Glomerular visceral epithelial cell (primary cell): ENCODE measurements at regions not wholly inside any gene's neighbourhood (a gene's known extent, or its start where the extent isn't known, plus 50 kb on each side); places are given as distances from the start of the nearest gene placed in this dataset.
"Not testable (repeated sequence)": the region's sequence is repeated elsewhere in the genome, so short reads cannot be mapped to it uniquely, and the experiment has no call there.

ENCODE experiments used
- DNase-seq: peaks from one replicate; pipeline ENCODE4 v3.0.0-alpha.2; 2016; ENCODE audit errors: extremely low spot score

- DNase-seq, result no peak
Measured at GRCh38 chr18:6525604-6526003, 110.9 kb upstream of the L3MBTL4 start.

- DNase-seq, result no peak
Measured at GRCh38 chr18:6537475-6537874, 122.8 kb upstream of the L3MBTL4 start.

- not testable (repeated sequence) for DNase-seq
Measured at GRCh38 chr18:6541131-6541679, 126.5 kb upstream of the L3MBTL4 start.

- DNase-seq, result no peak
Measured at GRCh38 chr18:6542296-6542695, 127.6 kb upstream of the L3MBTL4 start.

- peak; percentile 20 for DNase-seq
Measured at GRCh38 chr18:6543330-6543908, 128.7 kb upstream of the L3MBTL4 start.

- no peak for DNase-seq
Measured at GRCh38 chr18:6546229-6546628, 131.5 kb upstream of the L3MBTL4 start.

- DNase-seq, result no peak
Measured at GRCh38 chr18:6547476-6547875, 132.8 kb upstream of the L3MBTL4 start.

GRCh38 chr18:6553234-6553900, 138.7 kb upstream of the L3MBTL4 start:
- no peak for DNase-seq

- DNase-seq, result no peak
Measured at GRCh38 chr18:6557057-6557769, 142.5 kb upstream of the L3MBTL4 start.

- no peak for DNase-seq
Measured at GRCh38 chr18:6557770-6558248, 143.1 kb upstream of the L3MBTL4 start.

GRCh38 chr18:6558446-6559156, 143.9 kb upstream of the L3MBTL4 start:
- no peak for DNase-seq

- no peak for DNase-seq
Measured at GRCh38 chr18:6559296-6559695, 144.6 kb upstream of the L3MBTL4 start.

GRCh38 chr18:6561016-6561415, 146.3 kb upstream of the L3MBTL4 start:
- DNase-seq, result no peak

- no peak for DNase-seq
Measured at GRCh38 chr18:6561420-6561861, 146.7 kb upstream of the L3MBTL4 start.

GRCh38 chr18:6561862-6562291, 147.2 kb upstream of the L3MBTL4 start:
- no peak for DNase-seq

- no peak for DNase-seq
Measured at GRCh38 chr18:6563896-6564295, 149.2 kb upstream of the L3MBTL4 start.

- DNase-seq, result no peak
Measured at GRCh38 chr18:6564950-6565814, 150.5 kb upstream of the L3MBTL4 start.

GRCh38 chr18:6565815-6566081, 151.0 kb upstream of the L3MBTL4 start:
- no peak for DNase-seq

- no peak for DNase-seq
Measured at GRCh38 chr18:6566338-6566911, 151.7 kb upstream of the L3MBTL4 start.

GRCh38 chr18:6569813-6570212, 155.1 kb upstream of the L3MBTL4 start:
- no peak for DNase-seq
